ENCODE measurements at regions not wholly inside any gene's neighbourhood (a gene's known extent, or its start where the extent isn't known, plus 50 kb on each side); places are given as distances from the start of the nearest gene placed in this dataset.
"Not testable (repeated sequence)": the region's sequence is repeated elsewhere in the genome, so short reads cannot be mapped to it uniquely, and the experiment has no call there.

DNA sequence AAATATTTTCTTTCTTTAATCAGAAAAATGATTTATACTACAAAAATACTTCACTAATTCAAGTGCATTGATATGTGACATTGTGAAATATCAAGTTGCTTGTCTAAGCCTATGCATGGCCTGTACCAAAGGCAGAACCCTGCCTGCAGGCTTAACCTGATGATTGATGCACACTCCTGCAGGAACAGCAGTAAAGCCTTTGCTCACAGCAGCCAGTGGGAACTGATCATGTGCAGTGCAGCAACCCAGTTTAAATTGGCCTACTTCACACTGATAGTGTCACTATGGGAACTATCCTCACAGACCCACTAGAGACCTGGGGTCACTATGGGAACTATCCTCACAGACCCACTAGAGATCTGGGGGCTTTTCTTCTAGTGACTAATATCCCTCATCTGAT, 603.8 kb downstream of the RAPGEF2 start:
- CTCF ChIA-PET: no interaction called here
- TF ChIP-seq, protein P1, sequence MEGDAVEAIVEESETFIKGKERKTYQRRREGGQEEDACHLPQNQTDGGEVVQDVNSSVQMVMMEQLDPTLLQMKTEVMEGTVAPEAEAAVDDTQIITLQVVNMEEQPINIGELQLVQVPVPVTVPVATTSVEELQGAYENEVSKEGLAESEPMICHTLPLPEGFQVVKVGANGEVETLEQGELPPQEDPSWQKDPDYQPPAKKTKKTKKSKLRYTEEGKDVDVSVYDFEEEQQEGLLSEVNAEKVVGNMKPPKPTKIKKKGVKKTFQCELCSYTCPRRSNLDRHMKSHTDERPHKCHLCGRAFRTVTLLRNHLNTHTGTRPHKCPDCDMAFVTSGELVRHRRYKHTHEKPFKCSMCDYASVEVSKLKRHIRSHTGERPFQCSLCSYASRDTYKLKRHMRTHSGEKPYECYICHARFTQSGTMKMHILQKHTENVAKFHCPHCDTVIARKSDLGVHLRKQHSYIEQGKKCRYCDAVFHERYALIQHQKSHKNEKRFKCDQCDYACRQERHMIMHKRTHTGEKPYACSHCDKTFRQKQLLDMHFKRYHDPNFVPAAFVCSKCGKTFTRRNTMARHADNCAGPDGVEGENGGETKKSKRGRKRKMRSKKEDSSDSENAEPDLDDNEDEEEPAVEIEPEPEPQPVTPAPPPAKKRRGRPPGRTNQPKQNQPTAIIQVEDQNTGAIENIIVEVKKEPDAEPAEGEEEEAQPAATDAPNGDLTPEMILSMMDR (IDR thresholded peaks at IDR 0.05; ENCODE audit: control extremely low read depth, extremely low read depth, low read depth, missing control alignments): no peak
- POLR2A ChIA-PET: no interaction called here
- no peak for DNase-seq (ENCODE audit: extremely low spot score)

DNA sequence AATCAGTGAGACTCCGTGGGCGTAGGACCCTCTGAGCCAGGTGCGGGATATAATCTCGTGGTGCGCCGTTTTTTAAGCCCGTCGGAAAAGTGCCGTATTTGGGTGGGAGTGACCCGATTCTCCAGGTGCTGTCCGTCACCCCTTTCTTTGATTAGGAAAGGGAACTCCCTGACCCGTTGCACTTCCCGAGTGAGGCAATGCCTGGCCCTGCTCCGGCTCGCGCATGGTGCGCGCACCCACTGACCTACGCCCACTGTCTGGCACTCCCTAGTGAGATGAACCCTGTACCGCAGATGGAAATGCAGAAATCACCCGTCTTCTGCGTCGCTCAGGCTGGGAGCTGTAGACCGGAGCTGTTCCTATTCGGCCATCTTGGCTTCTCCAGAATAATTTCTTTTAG, 612.3 kb downstream of the RAPGEF2 start:
- POLR2A ChIA-PET; DNase-seq (ENCODE audit: extremely low spot score); CTCF ChIA-PET: not testable (repeated sequence)

DNA sequence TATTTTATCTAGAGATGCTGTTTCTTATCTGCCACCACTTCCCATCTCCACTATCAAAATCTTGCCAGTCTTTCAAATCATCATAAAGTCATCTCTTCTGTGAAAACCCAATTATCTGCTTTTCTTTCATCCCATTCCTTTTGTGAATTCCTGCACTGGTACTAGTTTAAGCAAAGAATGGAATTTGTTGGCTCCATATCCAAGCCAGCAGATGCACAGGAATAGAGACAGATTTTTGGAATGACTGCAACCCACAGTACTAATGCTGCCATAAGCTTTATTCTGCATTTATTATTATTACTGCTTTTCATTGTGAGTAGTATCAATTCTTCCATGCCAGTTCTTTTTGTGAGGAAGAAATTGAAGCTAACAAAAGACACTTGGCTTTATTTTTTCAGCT, 616.7 kb downstream of the RAPGEF2 start:
- ChIA-PET POLR2A (no interaction called here), CTCF (no interaction called here)
- TF ChIP-seq, protein P1 (IDR thresholded peaks at IDR 0.05; ENCODE audit: control extremely low read depth, extremely low read depth, low read depth, missing control alignments): no peak
- DNase-seq (ENCODE audit: extremely low spot score): no peak

DNA sequence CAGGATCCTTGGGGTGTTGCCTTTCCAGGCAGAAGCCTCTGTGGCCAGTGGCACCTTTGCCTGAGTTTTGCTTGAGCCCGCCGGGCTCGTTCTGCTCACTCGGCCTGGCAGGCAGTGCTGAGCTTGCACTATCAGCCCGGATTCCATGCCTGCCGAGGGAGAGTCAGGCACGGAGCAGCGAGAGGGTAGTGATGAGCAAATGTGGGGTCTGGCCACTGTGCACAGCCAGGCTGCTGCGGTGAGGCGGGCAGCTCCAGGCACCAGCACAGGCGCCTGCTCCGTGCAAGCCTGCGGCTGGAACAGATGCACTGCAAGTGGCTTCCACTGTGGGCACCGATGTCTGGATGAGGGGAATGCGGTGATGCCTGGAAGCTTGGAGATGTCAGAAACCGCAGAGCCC, 619.2 kb downstream of the RAPGEF2 start:
- DNase-seq (ENCODE audit: extremely low spot score): no peak
- TF ChIP-seq, protein P1 (IDR thresholded peaks at IDR 0.05; ENCODE audit: control extremely low read depth, extremely low read depth, low read depth, missing control alignments): no peak
- ChIA-PET POLR2A (no interaction called here), CTCF (interaction anchor here (0.7 kb wide), 1 partner anchor 74 kb away, joined by 3 read pairs; no protein-coding TSS in a partner anchor)

DNA sequence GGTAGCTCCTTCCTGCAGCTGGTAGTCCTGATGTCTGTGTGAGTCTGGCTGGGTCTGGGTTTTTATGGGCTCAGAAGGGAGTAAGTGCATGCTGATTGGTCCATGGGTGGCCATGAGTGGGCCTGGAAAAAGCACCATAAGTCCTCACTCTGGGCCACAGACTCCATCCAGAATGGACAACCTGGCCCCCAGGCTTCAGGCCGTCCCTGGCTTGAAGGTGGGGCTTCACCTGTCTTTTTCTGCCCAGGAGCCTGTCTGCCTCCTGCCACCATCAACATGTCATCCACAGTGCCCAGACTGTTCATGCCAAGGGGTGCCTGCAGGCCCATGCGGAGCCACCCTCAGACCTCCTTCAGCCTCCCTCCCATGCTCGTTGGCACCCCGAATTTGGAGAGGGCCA, 620.0 kb downstream of the RAPGEF2 start:
- CTCF ChIA-PET: interaction anchor here (0.7 kb wide), 1 partner anchor 75 kb away, joined by 3 read pairs; no protein-coding TSS in a partner anchor
- no peak for DNase-seq (ENCODE audit: extremely low spot score)
- POLR2A ChIA-PET: no interaction called here
- TF ChIP-seq, protein P1 (IDR thresholded peaks at IDR 0.05; ENCODE audit: control extremely low read depth, extremely low read depth, low read depth, missing control alignments): no peak

DNA sequence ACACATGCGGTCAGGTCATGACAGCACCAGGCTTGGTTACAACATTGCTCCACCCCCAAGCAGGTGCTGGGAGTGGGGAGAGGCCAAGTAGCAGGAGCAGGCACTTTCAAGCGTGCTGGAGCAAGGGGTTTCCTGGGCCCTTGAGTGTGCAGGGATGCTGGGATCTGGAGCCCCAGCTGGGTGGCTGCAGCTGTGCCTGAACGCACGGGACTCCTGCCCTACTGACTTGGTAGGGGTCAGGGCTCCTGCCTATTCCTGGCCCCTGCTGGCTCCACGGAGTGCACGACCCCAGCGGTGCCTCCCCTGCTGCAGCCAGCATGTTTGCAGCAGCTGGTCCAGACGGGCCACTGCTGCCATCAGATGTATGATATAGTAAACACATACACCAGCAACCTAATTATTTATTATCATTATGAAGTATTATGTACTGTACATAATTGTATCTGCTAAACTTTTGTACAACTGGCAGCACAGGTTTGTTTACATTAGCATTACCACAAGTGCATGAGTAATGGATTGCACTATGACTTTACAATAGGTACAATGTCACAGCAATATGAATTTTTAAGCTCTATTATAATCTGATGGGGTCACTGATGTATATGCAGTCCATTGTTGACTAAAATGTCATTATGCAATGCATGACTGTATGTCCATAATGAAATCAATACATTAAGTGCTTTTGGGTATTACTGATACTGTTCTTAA, 620.6 kb downstream of the RAPGEF2 start:
- DNase-seq (ENCODE audit: extremely low spot score): no peak
- CTCF ChIA-PET: no interaction called here
- TF ChIP-seq, protein P1 (IDR thresholded peaks at IDR 0.05; ENCODE audit: control extremely low read depth, extremely low read depth, low read depth, missing control alignments): no peak
- POLR2A ChIA-PET: no interaction called here

DNA sequence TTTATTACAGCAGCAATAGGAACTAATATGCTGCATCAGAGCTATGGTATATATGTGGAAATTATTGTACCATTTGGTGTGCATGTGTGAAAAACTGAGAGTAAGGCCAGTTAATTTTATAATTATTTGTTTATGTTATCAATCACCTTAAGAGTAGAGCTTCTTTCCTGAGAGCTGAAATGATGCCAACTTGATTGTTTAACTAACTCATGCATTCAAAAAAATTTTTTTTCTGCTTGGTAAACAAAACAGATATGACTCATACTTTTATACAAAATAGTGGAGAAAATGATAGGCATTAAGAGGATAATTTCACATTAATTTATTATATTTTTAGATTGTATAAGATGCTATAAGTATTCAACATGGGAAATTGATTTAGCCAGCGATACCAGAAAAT, 622.7 kb downstream of the RAPGEF2 start:
- TF ChIP-seq, protein P1 (IDR thresholded peaks at IDR 0.05; ENCODE audit: control extremely low read depth, extremely low read depth, low read depth, missing control alignments): no peak
- POLR2A ChIA-PET: no interaction called here
- CTCF ChIA-PET: interaction anchor here (1.5 kb wide), 1 partner anchor 10 kb away, joined by 3 read pairs; no protein-coding TSS in a partner anchor
- DNase-seq (ENCODE audit: extremely low spot score): no peak
